WTC11 (cell line): ENCODE measurements at regions not wholly inside any gene's neighbourhood (a gene's known extent, or its start where the extent isn't known, plus 50 kb on each side); places are given as distances from the start of the nearest gene placed in this dataset.

ENCODE experiments used
- ATAC-seq: fragments of 200-7000 bp; cut with Tn5 transposase; 2 replicates; pipeline ENCODE4 v1.10.0; 2021; ENCODE audit warnings: mild to moderate bottlenecking, moderate library complexity
- CTCF ChIA-PET: fragments of 300-600 bp; sonication (Branson Sonifier 250); formaldehyde crosslinking; loops from one replicate; lab custom pipeline; 2021; ENCODE audit warnings: antibody characterized with exemption; lab: Charles Lee
- POLR2A ChIA-PET: fragments of 350-600 bp; sonication (Branson Sonifier 250); formaldehyde crosslinking; loops from one replicate; lab custom pipeline; 2021; ENCODE audit warnings: antibody characterized with exemption; lab: Charles Lee
- DNase-seq: peaks from one replicate; pipeline ENCODE4 v3.0.0; 2021; ENCODE audit warnings: low spot score
- H3K27ac Mint-ChIP-seq: 2 replicates; pipeline ENCODE4 v1.8.0; 2021; ENCODE audit warnings: mixed read lengths
- H3K27me3 Mint-ChIP-seq: 2 replicates; pipeline ENCODE4 v1.8.0; 2021; ENCODE audit warnings: low read depth, mild to moderate bottlenecking, moderate library complexity, mixed read lengths
- H3K36me3 Mint-ChIP-seq: 2 replicates; pipeline ENCODE4 v1.8.0; 2021; ENCODE audit warnings: mixed read lengths
- H3K4me1 Mint-ChIP-seq: 2 replicates; pipeline ENCODE4 v1.8.0; 2022; ENCODE audit warnings: mixed read lengths
- H3K4me3 Mint-ChIP-seq: 2 replicates; pipeline ENCODE4 v1.8.0; 2021; ENCODE audit warnings: mild to moderate bottlenecking, moderate library complexity, mixed read lengths
- H3K9me3 Mint-ChIP-seq: 2 replicates; pipeline ENCODE4 v1.8.0; 2021; ENCODE audit warnings: mixed read lengths
- CTCF ChIP-seq: fragments of 200-600 bp; IDR thresholded peaks from 2 replicates; pipeline ENCODE4 v1.8.0; 2022; ENCODE audit warnings: antibody characterized with exemption
- ESRRA ChIP-seq: sonication (generic); formaldehyde crosslinking; IDR thresholded peaks from 2 replicates; pipeline ENCODE4 v1.8.1; 2022; ENCODE audit warnings: mild to moderate bottlenecking, missing genetic modification reagents, borderline replicate concordance
- ETV6 ChIP-seq: sonication (generic); formaldehyde crosslinking; IDR thresholded peaks from 2 replicates; pipeline ENCODE4 v1.8.1; 2022; ENCODE audit warnings: mild to moderate bottlenecking, missing genetic modification reagents
- FOXJ3 ChIP-seq: sonication (generic); formaldehyde crosslinking; IDR thresholded peaks from 2 replicates; pipeline ENCODE4 v1.9.0; 2021; ENCODE audit warnings: missing genetic modification reagents, mild to moderate bottlenecking, borderline replicate concordance
- GABPB1 ChIP-seq: sonication (generic); formaldehyde crosslinking; IDR thresholded peaks from 2 replicates; pipeline ENCODE4 v1.8.1; 2023; ENCODE audit warnings: mild to moderate bottlenecking, missing genetic modification reagents
- KAT7 ChIP-seq: sonication (generic); formaldehyde crosslinking; IDR thresholded peaks from 2 replicates; pipeline ENCODE4 v1.8.1; 2023; ENCODE audit warnings: missing genetic modification reagents, mild to moderate bottlenecking, borderline replicate concordance
- MLX ChIP-seq: sonication (generic); formaldehyde crosslinking; IDR thresholded peaks from 2 replicates; pipeline ENCODE4 v1.8.1; 2023; ENCODE audit warnings: mild to moderate bottlenecking, missing genetic modification reagents, moderate library complexity
- MYBL2 ChIP-seq: sonication (generic); formaldehyde crosslinking; IDR thresholded peaks from 2 replicates; pipeline ENCODE4 v1.8.1; 2023; ENCODE audit warnings: mild to moderate bottlenecking, moderate library complexity, missing genetic modification reagents
- NFATC4 ChIP-seq: fragments of 250-450 bp; sonication (Bioruptor Pico); IDR thresholded peaks from 2 replicates; pipeline ENCODE4 v1.9.0; 2021; ENCODE audit warnings: mild to moderate bottlenecking
- NFE2L1 ChIP-seq: sonication (generic); formaldehyde crosslinking; IDR thresholded peaks from 2 replicates; pipeline ENCODE4 v1.8.1; 2023; ENCODE audit warnings: missing genetic modification reagents
- NR1H2 ChIP-seq: sonication (generic); formaldehyde crosslinking; IDR thresholded peaks from 2 replicates; pipeline ENCODE4 v1.9.0; 2021; ENCODE audit warnings: mild to moderate bottlenecking, moderate library complexity, missing genetic modification reagents
- OVOL2 ChIP-seq: fragments of 250-450 bp; sonication (Bioruptor Pico); IDR thresholded peaks from 2 replicates; pipeline ENCODE4 v1.9.0; 2021; ENCODE audit warnings: mild to moderate bottlenecking, borderline replicate concordance
- RELA ChIP-seq: sonication (generic); formaldehyde crosslinking; IDR thresholded peaks from 2 replicates; pipeline ENCODE4 v1.8.1; 2022; ENCODE audit warnings: missing genetic modification reagents, mild to moderate bottlenecking, borderline replicate concordance
- TEAD4 ChIP-seq: sonication (generic); formaldehyde crosslinking; IDR thresholded peaks from 2 replicates; pipeline ENCODE4 v1.8.0; 2022; ENCODE audit warnings: mild to moderate bottlenecking, missing genetic modification reagents
- TP53 ChIP-seq: sonication (generic); formaldehyde crosslinking; IDR thresholded peaks from 2 replicates; pipeline ENCODE4 v1.8.1; 2023; ENCODE audit warnings: mild to moderate bottlenecking, missing genetic modification reagents
- ZBTB21 ChIP-seq: sonication (generic); formaldehyde crosslinking; IDR thresholded peaks from 2 replicates; pipeline ENCODE4 v1.8.1; 2023; ENCODE audit warnings: mild to moderate bottlenecking, missing genetic modification reagents, borderline replicate concordance
- ZBTB43 ChIP-seq: sonication (generic); formaldehyde crosslinking; IDR thresholded peaks from 2 replicates; pipeline ENCODE4 v1.8.1; 2023; ENCODE audit warnings: mild to moderate bottlenecking, missing genetic modification reagents
- ZMAT4 ChIP-seq: fragments of 250-450 bp; sonication (Bioruptor Pico); IDR thresholded peaks from 2 replicates; pipeline ENCODE4 v1.9.0; 2021; ENCODE audit warnings: mild to moderate bottlenecking
- ZNF219 ChIP-seq: sonication (generic); formaldehyde crosslinking; IDR thresholded peaks from 2 replicates; pipeline ENCODE4 v1.8.0; 2023; ENCODE audit warnings: missing genetic modification reagents, mild to moderate bottlenecking, borderline replicate concordance
- ZNF263 ChIP-seq: sonication (generic); formaldehyde crosslinking; IDR thresholded peaks from 2 replicates; pipeline ENCODE4 v1.8.1; 2022; ENCODE audit warnings: low read depth, mild to moderate bottlenecking, moderate library complexity, missing genetic modification reagents
- ZNF281 ChIP-seq: sonication (generic); formaldehyde crosslinking; IDR thresholded peaks from 2 replicates; pipeline ENCODE4 v1.8.0; 2023; ENCODE audit warnings: mild to moderate bottlenecking, missing genetic modification reagents
- ZNF317 ChIP-seq: sonication (generic); formaldehyde crosslinking; IDR thresholded peaks from 2 replicates; pipeline ENCODE4 v1.8.1; 2023; ENCODE audit warnings: low read depth, mild to moderate bottlenecking, moderate library complexity, missing genetic modification reagents, borderline replicate concordance
- ZNF416 ChIP-seq: fragments of 250-450 bp; sonication (Bioruptor Pico); IDR thresholded peaks from 2 replicates; pipeline ENCODE4 v1.9.0; 2021; ENCODE audit warnings: mild to moderate bottlenecking, inconsistent platforms
- ZNF423 ChIP-seq: fragments of 250-450 bp; sonication (Bioruptor Pico); IDR thresholded peaks from 2 replicates; pipeline ENCODE4 v2.1.2; 2022; ENCODE audit warnings: mild to moderate bottlenecking, moderate library complexity
- ZSCAN18 ChIP-seq: fragments of 250-450 bp; sonication (Bioruptor Pico); IDR thresholded peaks from 2 replicates; pipeline ENCODE4 v2.1.2; 2022; ENCODE audit warnings: mild to moderate bottlenecking, moderate library complexity

GRCh38 chr5:60084226-60084625 is 190.7 kb upstream of the PDE4D start:
- no peak for ATAC-seq
- Mint-ChIP-seq H3K36me3 (peaks cover 10% of the 10 kb centered on the region; the same call in 1 of the 2 replicates), H3K27me3 (0 out of 2 replicates have a peak, but pooled peaks cover 4% of the 10 kb centered on the region), H3K4me3 (no peak overlapping the region), H3K4me1 (peaks cover 7% of the 10 kb centered on the region; the same call in 1 of the 2 replicates)
- POLR2A ChIA-PET, result no interaction called here
- CTCF ChIA-PET, result no interaction called here
- no peak for TF ChIP-seq NFATC4
- TF ChIP-seq, all 79 proteins: peak for 0
- Mint-ChIP-seq H3K27ac (no peak overlapping the region), H3K9me3 (peaks cover 34% of the 10 kb centered on the region)
- no peak for DNase-seq

- CTCF ChIA-PET, result no interaction called here
- H3K27ac Mint-ChIP-seq, result no peak overlapping the region
- DNase-seq (no peak), ATAC-seq (no peak)
- TF ChIP-seq MLX (CRISPR knock-in tag) (no peak), ZBTB43 (CRISPR knock-in tag) (no peak), RELA (CRISPR knock-in tag) (no peak), ESRRA (CRISPR knock-in tag) (no peak), ZNF263 (CRISPR knock-in tag) (no peak), ZNF281 (CRISPR knock-in tag) (no peak), ZBTB21 (CRISPR knock-in tag) (no peak), MYBL2 (CRISPR knock-in tag) (no peak), ETV6 (CRISPR knock-in tag) (no peak), ZNF219 (CRISPR knock-in tag) (no peak), TEAD4 (CRISPR knock-in tag) (no peak), TP53 (CRISPR knock-in tag) (no peak), ZNF317 (CRISPR knock-in tag) (no peak), ZNF423 (CRISPR knock-in tag) (no peak), FOXJ3 (CRISPR knock-in tag) (no peak), CTCF (no peak)
- H3K27me3 Mint-ChIP-seq, result 0 out of 2 replicates have a peak, but pooled peaks cover 4% of the 10 kb centered on the region
- no peaks in the 10 kb centered on the region for H3K36me3 Mint-ChIP-seq
- H3K4me1 Mint-ChIP-seq, result no peaks in the 10 kb centered on the region
- POLR2A ChIA-PET, result no interaction called here
- no peak overlapping the region for H3K4me3 Mint-ChIP-seq
- peaks cover 56% of the 10 kb centered on the region for H3K9me3 Mint-ChIP-seq
Measured at GRCh38 chr5:60077292-60077691, 183.8 kb upstream of the PDE4D start.

GRCh38 chr5:60076746-60077145 is 183.2 kb upstream of the PDE4D start:
- Mint-ChIP-seq H3K4me3 (no peak overlapping the region), H3K27ac (no peak overlapping the region), H3K4me1 (no peaks in the 10 kb centered on the region), H3K27me3 (0 out of 2 replicates have a peak, but pooled peaks cover 4% of the 10 kb centered on the region), H3K9me3 (peaks cover 56% of the 10 kb centered on the region), H3K36me3 (no peaks in the 10 kb centered on the region)
- DNase-seq (no peak), ATAC-seq (no peak)
- ChIA-PET POLR2A (no interaction called here), CTCF (no interaction called here)
- no peak for TF ChIP-seq ZMAT4 (CRISPR knock-in tag)
- no peak for TF ChIP-seq GABPB1 (CRISPR knock-in tag)
- no peak for TF ChIP-seq NFE2L1 (CRISPR knock-in tag)
- no peak for TF ChIP-seq ZNF317 (CRISPR knock-in tag)
- TF ChIP-seq OVOL2, result no peak
- no peak for TF ChIP-seq ZSCAN18
- no peak for TF ChIP-seq ZNF416
- no peak for TF ChIP-seq KAT7
- TF ChIP-seq NR1H2 (CRISPR knock-in tag), result no peak
- no peak for TF ChIP-seq ZNF423 (CRISPR knock-in tag)
- TF ChIP-seq ZNF263 (CRISPR knock-in tag), result no peak
